CD4-positive, alpha-beta T cell treated with Interferon gamma for 1 hour (primary cell): ENCODE measurements at regions not wholly inside any gene's neighbourhood (a gene's known extent, or its start where the extent isn't known, plus 50 kb on each side); places are given as distances from the start of the nearest gene placed in this dataset.
"Not testable (repeated sequence)": the region's sequence is repeated elsewhere in the genome, so short reads cannot be mapped to it uniquely, and the experiment has no call there.

ENCODE experiments used
- DNase-seq: peaks from one replicate; pipeline ENCODE4 v3.0.0-alpha.2; 2020

GRCh38 chr13:59270327-59270726 lies 893.4 kb downstream of the DIAPH3 start:
- no peak for DNase-seq

GRCh38 chr13:59274958-59275727 lies 888.6 kb downstream of the DIAPH3 start:
- no peak for DNase-seq

GRCh38 chr13:59276436-59276835 lies 887.3 kb downstream of the DIAPH3 start:
- no peak for DNase-seq

- no peak for DNase-seq
These were observed 886.6 kb downstream of the DIAPH3 start for GRCh38 chr13:59277106-59277505.

- no peak for DNase-seq
These were observed 884.7 kb downstream of the DIAPH3 start for GRCh38 chr13:59279028-59279427.

- no peak for DNase-seq
These were observed 884.2 kb downstream of the DIAPH3 start for GRCh38 chr13:59279576-59279975.

GRCh38 chr13:59280297-59280696 lies 883.4 kb downstream of the DIAPH3 start:
- DNase-seq, result no peak

- DNase-seq, result no peak
These were observed 882.3 kb downstream of the DIAPH3 start for GRCh38 chr13:59281453-59281852.

GRCh38 chr13:59292240-59292639 lies 871.5 kb downstream of the DIAPH3 start:
- DNase-seq, result not testable (repeated sequence)

- no peak for DNase-seq
These were observed 864.1 kb downstream of the DIAPH3 start for GRCh38 chr13:59299584-59299983.

- no peak for DNase-seq
These were observed 863.2 kb downstream of the DIAPH3 start for GRCh38 chr13:59300355-59301173.

- no peak for DNase-seq
These were observed 862.6 kb downstream of the DIAPH3 start for GRCh38 chr13:59301174-59301567.

- no peak for DNase-seq
These were observed 860.3 kb downstream of the DIAPH3 start for GRCh38 chr13:59303433-59303832.

GRCh38 chr13:59304596-59304995 lies 859.1 kb downstream of the DIAPH3 start:
- DNase-seq, result no peak

GRCh38 chr13:59305896-59306295 lies 857.8 kb downstream of the DIAPH3 start:
- DNase-seq, result no peak

GRCh38 chr13:59312776-59313175 lies 851.0 kb downstream of the DIAPH3 start:
- DNase-seq, result no peak

GRCh38 chr13:59318320-59318930 lies 845.3 kb downstream of the DIAPH3 start:
- no peak for DNase-seq

- DNase-seq, result no peak
These were observed 844.5 kb downstream of the DIAPH3 start for GRCh38 chr13:59319276-59319675.

GRCh38 chr13:59320021-59320420 lies 843.7 kb downstream of the DIAPH3 start:
- DNase-seq, result no peak

- DNase-seq, result not testable (repeated sequence)
These were observed 839.3 kb downstream of the DIAPH3 start for GRCh38 chr13:59324401-59324800.

GRCh38 chr13:59326717-59327116 lies 837.0 kb downstream of the DIAPH3 start:
- DNase-seq, result no peak

GRCh38 chr13:59330764-59331163 lies 833.0 kb downstream of the DIAPH3 start:
- no peak for DNase-seq

- DNase-seq, result no peak
These were observed 830.8 kb downstream of the DIAPH3 start for GRCh38 chr13:59332966-59333365.

- no peak for DNase-seq
These were observed 826.7 kb downstream of the DIAPH3 start for GRCh38 chr13:59337070-59337469.
